Panc1 (cell line): ENCODE measurements at regions not wholly inside any gene's neighbourhood (a gene's known extent, or its start where the extent isn't known, plus 50 kb on each side); places are given as distances from the start of the nearest gene placed in this dataset.

ENCODE experiments used
- POLR2AphosphoS5 ChIP-seq: IDR thresholded peaks from 2 replicates; pipeline ENCODE4 v1.6.1; 2012; ENCODE audit warnings: mild to moderate bottlenecking, low read depth, low read length, moderate library complexity
- SIN3A ChIP-seq: IDR thresholded peaks from 2 replicates; pipeline ENCODE4 v1.6.1; 2012; ENCODE audit warnings: low read depth, mild to moderate bottlenecking, low read length, moderate library complexity, borderline replicate concordance; ENCODE audit not compliant: insufficient read depth
- TF ChIP-seq, protein P1 (sequence below): fragments of 450-650 bp; IDR thresholded peaks from 2 replicates; pipeline ENCODE4 v1.5.1; 2017; ENCODE audit warnings: mild to moderate bottlenecking
- TF ChIP-seq, protein P2 (sequence below), 2 experiments: IDR thresholded peaks; 2 replicates each; pipeline ENCODE4 v1.6.1; 2011 to 2012; ENCODE audit warnings: low read depth in 2 of 2, control low read depth in 1 of 2, low read length in 1 of 2, mild to moderate bottlenecking in 1 of 2, moderate library complexity in 1 of 2; ENCODE audit not compliant: insufficient read depth in 1 of 2

DNA sequence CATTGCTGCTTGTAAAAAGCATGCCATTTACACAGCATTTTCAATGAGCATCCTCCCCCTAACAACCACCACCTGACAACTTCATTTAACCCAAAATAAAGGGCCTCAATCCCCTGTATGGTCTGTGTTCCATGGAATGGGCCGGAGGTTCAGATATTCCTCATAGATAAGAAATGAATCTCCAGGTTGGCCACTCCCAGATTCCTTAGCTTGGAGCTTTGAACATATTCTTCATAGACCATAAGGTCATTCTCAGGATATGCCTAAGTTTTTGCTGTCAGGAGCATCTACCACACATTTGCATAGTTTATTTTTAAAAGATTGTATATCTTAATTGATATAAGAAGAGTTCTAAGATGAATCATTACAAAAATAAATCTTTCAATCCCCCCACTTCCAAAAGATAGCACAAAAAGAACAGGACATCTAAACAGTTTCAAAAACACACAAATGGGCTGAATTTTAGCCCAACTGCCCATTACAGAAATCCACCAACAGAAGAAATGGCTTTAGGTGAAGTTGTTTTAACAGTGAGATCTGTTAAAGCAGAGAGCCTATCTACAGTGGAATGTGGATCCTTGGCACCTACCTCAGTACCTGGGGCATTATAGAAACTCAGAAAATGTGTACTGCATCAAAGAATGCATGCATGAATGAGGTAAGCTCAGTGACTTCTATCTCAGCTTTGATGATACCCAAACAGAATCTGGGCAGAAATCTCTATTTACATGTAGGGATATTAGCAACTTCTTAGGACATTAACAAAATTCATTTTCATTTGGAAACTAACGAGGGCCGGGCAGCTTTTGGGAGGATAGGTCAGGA lies 179.8 kb downstream of the SEC61B start:
- TF ChIP-seq, protein P1, sequence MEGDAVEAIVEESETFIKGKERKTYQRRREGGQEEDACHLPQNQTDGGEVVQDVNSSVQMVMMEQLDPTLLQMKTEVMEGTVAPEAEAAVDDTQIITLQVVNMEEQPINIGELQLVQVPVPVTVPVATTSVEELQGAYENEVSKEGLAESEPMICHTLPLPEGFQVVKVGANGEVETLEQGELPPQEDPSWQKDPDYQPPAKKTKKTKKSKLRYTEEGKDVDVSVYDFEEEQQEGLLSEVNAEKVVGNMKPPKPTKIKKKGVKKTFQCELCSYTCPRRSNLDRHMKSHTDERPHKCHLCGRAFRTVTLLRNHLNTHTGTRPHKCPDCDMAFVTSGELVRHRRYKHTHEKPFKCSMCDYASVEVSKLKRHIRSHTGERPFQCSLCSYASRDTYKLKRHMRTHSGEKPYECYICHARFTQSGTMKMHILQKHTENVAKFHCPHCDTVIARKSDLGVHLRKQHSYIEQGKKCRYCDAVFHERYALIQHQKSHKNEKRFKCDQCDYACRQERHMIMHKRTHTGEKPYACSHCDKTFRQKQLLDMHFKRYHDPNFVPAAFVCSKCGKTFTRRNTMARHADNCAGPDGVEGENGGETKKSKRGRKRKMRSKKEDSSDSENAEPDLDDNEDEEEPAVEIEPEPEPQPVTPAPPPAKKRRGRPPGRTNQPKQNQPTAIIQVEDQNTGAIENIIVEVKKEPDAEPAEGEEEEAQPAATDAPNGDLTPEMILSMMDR = no peak
- TF ChIP-seq, protein P2, sequence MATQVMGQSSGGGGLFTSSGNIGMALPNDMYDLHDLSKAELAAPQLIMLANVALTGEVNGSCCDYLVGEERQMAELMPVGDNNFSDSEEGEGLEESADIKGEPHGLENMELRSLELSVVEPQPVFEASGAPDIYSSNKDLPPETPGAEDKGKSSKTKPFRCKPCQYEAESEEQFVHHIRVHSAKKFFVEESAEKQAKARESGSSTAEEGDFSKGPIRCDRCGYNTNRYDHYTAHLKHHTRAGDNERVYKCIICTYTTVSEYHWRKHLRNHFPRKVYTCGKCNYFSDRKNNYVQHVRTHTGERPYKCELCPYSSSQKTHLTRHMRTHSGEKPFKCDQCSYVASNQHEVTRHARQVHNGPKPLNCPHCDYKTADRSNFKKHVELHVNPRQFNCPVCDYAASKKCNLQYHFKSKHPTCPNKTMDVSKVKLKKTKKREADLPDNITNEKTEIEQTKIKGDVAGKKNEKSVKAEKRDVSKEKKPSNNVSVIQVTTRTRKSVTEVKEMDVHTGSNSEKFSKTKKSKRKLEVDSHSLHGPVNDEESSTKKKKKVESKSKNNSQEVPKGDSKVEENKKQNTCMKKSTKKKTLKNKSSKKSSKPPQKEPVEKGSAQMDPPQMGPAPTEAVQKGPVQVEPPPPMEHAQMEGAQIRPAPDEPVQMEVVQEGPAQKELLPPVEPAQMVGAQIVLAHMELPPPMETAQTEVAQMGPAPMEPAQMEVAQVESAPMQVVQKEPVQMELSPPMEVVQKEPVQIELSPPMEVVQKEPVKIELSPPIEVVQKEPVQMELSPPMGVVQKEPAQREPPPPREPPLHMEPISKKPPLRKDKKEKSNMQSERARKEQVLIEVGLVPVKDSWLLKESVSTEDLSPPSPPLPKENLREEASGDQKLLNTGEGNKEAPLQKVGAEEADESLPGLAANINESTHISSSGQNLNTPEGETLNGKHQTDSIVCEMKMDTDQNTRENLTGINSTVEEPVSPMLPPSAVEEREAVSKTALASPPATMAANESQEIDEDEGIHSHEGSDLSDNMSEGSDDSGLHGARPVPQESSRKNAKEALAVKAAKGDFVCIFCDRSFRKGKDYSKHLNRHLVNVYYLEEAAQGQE (IDR thresholded peaks at IDR 0.05; ENCODE audit: insufficient read depth in 1 of 2, low read depth in 2 of 2, low read length in 1 of 2) = no peak
- TF ChIP-seq POLR2AphosphoS5 = no peak
- TF ChIP-seq SIN3A = no peak
